ENCODE measurements at regions not wholly inside any gene's neighbourhood (a gene's known extent, or its start where the extent isn't known, plus 50 kb on each side); places are given as distances from the start of the nearest gene placed in this dataset.

DNA sequence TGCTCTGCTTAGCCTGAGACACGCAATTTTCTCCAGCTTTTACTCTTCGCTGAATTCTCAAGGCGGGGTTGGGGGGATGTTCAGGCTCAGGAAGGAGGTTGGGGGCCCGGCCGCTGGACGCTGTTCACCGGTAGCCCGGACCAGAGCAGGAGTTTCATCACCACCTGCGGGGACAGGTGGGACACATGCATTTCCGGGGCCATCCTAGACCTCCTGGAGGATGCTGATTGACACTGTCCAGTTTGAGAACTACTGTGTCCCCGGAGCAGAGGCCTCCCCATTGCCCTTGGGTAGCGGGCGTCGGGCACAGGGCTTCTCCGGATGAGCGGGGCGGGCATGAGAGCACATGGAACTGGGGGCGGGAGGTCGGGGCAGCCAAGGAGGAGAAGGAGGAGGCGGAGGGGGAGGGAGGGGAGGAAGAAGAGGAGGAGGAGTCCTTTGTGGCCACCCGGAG, 144.0 kb upstream of the GRK3 start:
- Histone ChIP-seq H3K36me3 (ENCODE audit: low read depth, low read length) (no peaks in the 10 kb centered on the region), H3K27me3 (ENCODE audit: low read length) (no peaks in the 10 kb centered on the region)
- CTCF ChIA-PET, result no interaction called here

DNA sequence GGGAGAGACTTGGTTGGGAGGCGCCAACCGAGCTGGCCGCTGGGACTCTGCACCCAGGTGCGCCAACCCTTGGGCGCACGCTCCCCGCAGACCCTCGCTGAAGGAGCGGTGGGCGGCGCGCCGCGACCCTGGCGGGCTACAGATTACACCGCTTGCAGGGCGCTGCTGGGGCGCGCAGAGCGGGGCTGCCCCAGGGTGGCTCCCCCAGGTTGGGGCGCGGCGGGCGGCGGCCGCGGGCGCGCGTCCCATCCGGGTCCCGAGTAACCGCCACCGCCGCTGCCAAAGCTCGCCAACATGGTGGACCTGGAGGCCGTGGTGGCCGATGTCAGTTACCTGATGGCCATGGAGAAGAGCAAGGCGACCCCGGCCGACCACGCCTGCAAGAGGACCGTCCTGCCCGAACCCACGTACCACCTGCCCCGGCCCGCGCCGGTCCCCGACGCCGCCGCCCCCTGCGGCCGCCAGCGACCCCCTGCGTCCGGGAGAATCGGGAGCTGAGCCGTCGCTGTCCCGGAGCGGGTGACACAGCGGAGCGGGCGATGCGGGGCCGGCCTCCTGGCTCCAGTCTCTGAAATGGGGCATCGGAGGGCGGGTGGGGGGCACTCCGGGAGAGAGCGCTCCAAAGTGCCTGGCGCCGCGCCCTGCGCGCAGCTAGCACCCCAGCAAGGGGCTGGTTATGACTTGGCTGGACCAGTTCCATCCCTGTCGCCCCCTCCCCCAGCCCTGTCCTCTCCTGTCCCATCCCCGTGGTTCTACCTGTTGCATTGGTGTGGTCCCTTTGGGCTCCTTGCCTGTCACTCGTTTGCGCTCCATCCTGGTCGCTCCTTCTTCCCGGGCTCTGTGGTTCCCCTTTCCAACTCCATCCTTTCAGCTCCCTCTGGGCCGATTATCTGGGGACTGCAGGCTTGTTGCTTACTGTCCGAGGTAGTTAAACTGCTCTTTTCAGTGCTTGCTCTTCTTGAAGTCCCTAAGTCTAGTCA, 143.3 kb upstream of the GRK3 start:
- no peak for TF ChIP-seq EZH2phosphoT487 (IDR thresholded peaks at IDR 0.05; ENCODE audit: borderline replicate concordance, low read length)
- TF ChIP-seq EZH2 (IDR thresholded peaks at IDR 0.05; ENCODE audit: low read length, unreplicated experiment), result no peak
- TF ChIP-seq, protein P1, sequence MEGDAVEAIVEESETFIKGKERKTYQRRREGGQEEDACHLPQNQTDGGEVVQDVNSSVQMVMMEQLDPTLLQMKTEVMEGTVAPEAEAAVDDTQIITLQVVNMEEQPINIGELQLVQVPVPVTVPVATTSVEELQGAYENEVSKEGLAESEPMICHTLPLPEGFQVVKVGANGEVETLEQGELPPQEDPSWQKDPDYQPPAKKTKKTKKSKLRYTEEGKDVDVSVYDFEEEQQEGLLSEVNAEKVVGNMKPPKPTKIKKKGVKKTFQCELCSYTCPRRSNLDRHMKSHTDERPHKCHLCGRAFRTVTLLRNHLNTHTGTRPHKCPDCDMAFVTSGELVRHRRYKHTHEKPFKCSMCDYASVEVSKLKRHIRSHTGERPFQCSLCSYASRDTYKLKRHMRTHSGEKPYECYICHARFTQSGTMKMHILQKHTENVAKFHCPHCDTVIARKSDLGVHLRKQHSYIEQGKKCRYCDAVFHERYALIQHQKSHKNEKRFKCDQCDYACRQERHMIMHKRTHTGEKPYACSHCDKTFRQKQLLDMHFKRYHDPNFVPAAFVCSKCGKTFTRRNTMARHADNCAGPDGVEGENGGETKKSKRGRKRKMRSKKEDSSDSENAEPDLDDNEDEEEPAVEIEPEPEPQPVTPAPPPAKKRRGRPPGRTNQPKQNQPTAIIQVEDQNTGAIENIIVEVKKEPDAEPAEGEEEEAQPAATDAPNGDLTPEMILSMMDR (conservative IDR thresholded peaks at IDR 0.05; ENCODE audit: low read depth, low read length), result no peak
- Histone ChIP-seq H3K27me3 (ENCODE audit: low read length) (no peaks in the 10 kb centered on the region), H3K79me2 (ENCODE audit: low read length) (no peaks in the 10 kb centered on the region), H3K27ac (ENCODE audit: low read length) (no peak overlapping the region), H3K9me3 (ENCODE audit: low read length) (no peaks in the 10 kb centered on the region), H3F3A (ENCODE audit: low read length, unreplicated experiment) (no peaks in the 10 kb centered on the region), H3K36me3 (ENCODE audit: low read depth, low read length) (no peaks in the 10 kb centered on the region), H4K20me1 (ENCODE audit: low read length) (no peaks in the 10 kb centered on the region), H3K4me2 (ENCODE audit: low read length) (no peak overlapping the region), H3K4me3 (ENCODE audit: low read length) (no peak overlapping the region), H3K4me1 (ENCODE audit: insufficient read depth, low read length) (no peaks in the 10 kb centered on the region), H3K9me2 (replicated peaks; ENCODE audit: low read length) (no peaks in the 10 kb centered on the region), H3K9ac (ENCODE audit: low read length) (no peak overlapping the region), H2AFZ (ENCODE audit: low read length) (no peak overlapping the region)
- no TSS peak for BruUV-seq (replicated peaks)
- POLR2A ChIA-PET (ENCODE audit: unreplicated experiment), result no interaction called here
- no peak for ATAC-seq
- intact Hi-C loops (cut with micrococcal nuclease), result no loop called here
- no peak for DNase-seq
- CTCF ChIA-PET, result no interaction called here

More for the DNA sequence above, 144.0 kb upstream of the GRK3 start:
- Histone ChIP-seq H3K9me3 (ENCODE audit: low read length) (no peaks in the 10 kb centered on the region), H3K9ac (ENCODE audit: low read length) (no peak overlapping the region), H3K4me2 (ENCODE audit: low read length) (no peak overlapping the region), H4K20me1 (ENCODE audit: low read length) (no peaks in the 10 kb centered on the region), H3K4me1 (ENCODE audit: insufficient read depth, low read length) (no peaks in the 10 kb centered on the region), H3K79me2 (ENCODE audit: low read length) (no peaks in the 10 kb centered on the region), H2AFZ (ENCODE audit: low read length) (no peak overlapping the region), H3F3A (ENCODE audit: low read length, unreplicated experiment) (no peaks in the 10 kb centered on the region), H3K4me3 (ENCODE audit: low read length) (no peak overlapping the region), H3K9me2 (replicated peaks; ENCODE audit: low read length) (no peaks in the 10 kb centered on the region), H3K27ac (ENCODE audit: low read length) (no peak overlapping the region)
- POLR2A ChIA-PET (ENCODE audit: unreplicated experiment), result no interaction called here
- BruUV-seq (replicated peaks), result no TSS peak
- TF ChIP-seq, protein P1 (conservative IDR thresholded peaks at IDR 0.05; ENCODE audit: low read depth, low read length), result no peak
- no peak for TF ChIP-seq EZH2 (IDR thresholded peaks at IDR 0.05; ENCODE audit: low read length, unreplicated experiment)
- TF ChIP-seq EZH2phosphoT487 (IDR thresholded peaks at IDR 0.05; ENCODE audit: borderline replicate concordance, low read length), result no peak
- ATAC-seq, result no peak
- intact Hi-C loops (cut with micrococcal nuclease), result no loop called here
- DNase-seq, result no peak

All from PC-3 (cell line).